GM23338 (cell line): ENCODE measurements at regions not wholly inside any gene's neighbourhood (a gene's known extent, or its start where the extent isn't known, plus 50 kb on each side); places are given as distances from the start of the nearest gene placed in this dataset.

Experiments used
- ATAC-seq: fragments of 200-7000 bp; cut with Tn5 transposase; 3 replicates; pipeline ENCODE4 v1.9.1; 2020
- DNase-seq: peaks from one replicate; pipeline ENCODE4 v3.0.0-alpha.2; 2015; ENCODE audit warnings: low spot score
- H2AFZ ChIP-seq: fragments of 200-600 bp; sonication (generic); 2 replicates; pipeline ENCODE4 v1.8.0; 2016; ENCODE audit warnings: antibody characterized with exemption, mild to moderate bottlenecking, moderate library complexity
- H3F3A ChIP-seq: fragments of 200-600 bp; sonication (generic); replicated peaks from 2 replicates; pipeline ENCODE4 v1.8.0; 2017; ENCODE audit warnings: antibody characterized with exemption, mixed run types, low read depth
- H3K27ac ChIP-seq: fragments of 200-600 bp; sonication (generic); 2 replicates; pipeline ENCODE4 v1.6.1; 2016; ENCODE audit warnings: low read depth
- H3K27me3 ChIP-seq: fragments of 200-600 bp; sonication (generic); 2 replicates; pipeline ENCODE4 v1.8.0; 2016; ENCODE audit warnings: mild to moderate bottlenecking, mixed run types, moderate library complexity; ENCODE audit not compliant: insufficient read depth
- H3K36me3 ChIP-seq: fragments of 200-600 bp; sonication (generic); 2 replicates; pipeline ENCODE4 v1.8.0; 2016; ENCODE audit warnings: mild to moderate bottlenecking; ENCODE audit not compliant: insufficient read depth
- H3K4me1 ChIP-seq: fragments of 200-600 bp; sonication (generic); 2 replicates; pipeline ENCODE4 v1.8.0; 2016; ENCODE audit warnings: mild to moderate bottlenecking, moderate library complexity; ENCODE audit not compliant: insufficient read depth
- H3K4me2 ChIP-seq: fragments of 200-600 bp; sonication (generic); 2 replicates; pipeline ENCODE4 v1.7.1; 2017; ENCODE audit warnings: mixed run types
- H3K4me3 ChIP-seq: fragments of 200-600 bp; sonication (generic); 2 replicates; pipeline ENCODE4 v1.6.1; 2016; ENCODE audit warnings: mixed run types
- H3K79me2 ChIP-seq: fragments of 200-600 bp; sonication (generic); replicated peaks from 2 replicates; pipeline ENCODE4 v1.8.0; 2017; ENCODE audit warnings: mild to moderate bottlenecking; ENCODE audit not compliant: insufficient read depth
- H3K9me2 ChIP-seq: fragments of 200-600 bp; sonication (generic); 2 replicates; pipeline ENCODE4 v1.8.0; 2017; ENCODE audit not compliant: insufficient read depth
- H4K20me1 ChIP-seq: fragments of 200-600 bp; sonication (generic); replicated peaks from 2 replicates; pipeline ENCODE4 v1.8.0; 2017; ENCODE audit warnings: mild to moderate bottlenecking; ENCODE audit not compliant: insufficient read depth
- H3K27ac Mint-ChIP-seq: 2 replicates; pipeline ENCODE4 v1.8.0; 2020; ENCODE audit warnings: inconsistent platforms, mild to moderate bottlenecking, moderate library complexity, mixed read lengths
- H3K27me3 Mint-ChIP-seq: 3 replicates; pipeline ENCODE4 v1.8.0; 2022; ENCODE audit warnings: low read depth, mild to moderate bottlenecking, moderate library complexity, mixed read lengths, inconsistent platforms; ENCODE audit not compliant: insufficient read depth, poor library complexity
- H3K36me3 Mint-ChIP-seq: 3 replicates; pipeline ENCODE4 v1.8.0; 2021; ENCODE audit warnings: low read depth, mild to moderate bottlenecking, inconsistent platforms, moderate library complexity, mixed read lengths
- H3K4me1 Mint-ChIP-seq: 3 replicates; pipeline ENCODE4 v1.8.0; 2020; ENCODE audit warnings: mild to moderate bottlenecking, inconsistent platforms, mixed read lengths
- H3K4me3 Mint-ChIP-seq: 3 replicates; pipeline ENCODE4 v1.8.0; 2021; ENCODE audit warnings: moderate library complexity, mild to moderate bottlenecking, inconsistent platforms, mixed read lengths
- H3K9me3 Mint-ChIP-seq: 3 replicates; pipeline ENCODE4 v1.8.0; 2020; ENCODE audit warnings: moderate library complexity, mild to moderate bottlenecking, inconsistent platforms, mixed read lengths
- CTCF ChIP-seq, 2 experiments: fragments of 200-600 bp in 1 of 2; sonication (generic) in 1 of 2; conservative IDR thresholded peaks; 2 replicates each; pipeline versions ENCODE4 v1.5.1 to v1.6.1; 2016 to 2017; ENCODE audit warnings: antibody characterized with exemption in 2 of 2, low read depth in 2 of 2, mild to moderate bottlenecking in 2 of 2, moderate library complexity in 1 of 2
- EZH2 ChIP-seq: fragments of 200-600 bp; sonication (generic); IDR thresholded peaks from one replicate; pipeline ENCODE4 v1.8.0; 2017; ENCODE audit warnings: antibody characterized with exemption, mild to moderate bottlenecking, low read depth; ENCODE audit not compliant: unreplicated experiment
- EZH2phosphoT487 ChIP-seq: fragments of 200-600 bp; sonication (generic); IDR thresholded peaks from one replicate; pipeline ENCODE4 v1.8.1; 2018; ENCODE audit warnings: antibody characterized with exemption; ENCODE audit not compliant: unreplicated experiment
- JUNB ChIP-seq: IDR thresholded peaks from one replicate; pipeline ENCODE4 v1.6.1; 2016; ENCODE audit warnings: antibody characterized with exemption; ENCODE audit not compliant: unreplicated experiment
- NANOG ChIP-seq: IDR thresholded peaks from 2 replicates; pipeline ENCODE4 v1.6.1; 2016; ENCODE audit warnings: antibody characterized with exemption, borderline replicate concordance
- REST ChIP-seq: IDR thresholded peaks from one replicate; pipeline ENCODE4 v1.6.1; 2018; ENCODE audit warnings: antibody characterized with exemption; ENCODE audit not compliant: unreplicated experiment
- STAT1 ChIP-seq: IDR thresholded peaks from one replicate; pipeline ENCODE4 v1.6.1; 2016; ENCODE audit warnings: antibody characterized with exemption; ENCODE audit not compliant: unreplicated experiment
- ZNF114 ChIP-seq: fragments of 250-450 bp; sonication (Bioruptor Pico); IDR thresholded peaks from 2 replicates; pipeline ENCODE4 v1.5.0; 2020; ENCODE audit warnings: mild to moderate bottlenecking, moderate library complexity

- TF ChIP-seq REST = no peak
- no peak for TF ChIP-seq EZH2
- TF ChIP-seq ZNF114 (CRISPR knock-in tag) = no peak
- TF ChIP-seq EZH2phosphoT487 = no peak
Observed at GRCh38 chr14:97411938-97412612, 614.9 kb downstream of the VRK1 start (continued).

- Mint-ChIP-seq H3K4me1 (peaks cover 49% of the 10 kb centered on the region), H3K4me3 (no peak overlapping the region), H3K9me3 (no peaks in the 10 kb centered on the region), H3K27me3 (no peaks in the 10 kb centered on the region), H3K27ac (no peak overlapping the region), H3K36me3 (no peaks in the 10 kb centered on the region)
- Histone ChIP-seq H3K27me3 (peaks cover 18% of the 10 kb centered on the region; the same call in 1 of the 2 replicates), H3K36me3 (no peaks in the 10 kb centered on the region), H3K9me2 (no peaks in the 10 kb centered on the region), H3K27ac (peak overlapping the region; percentile 91), H3K4me3 (peak overlapping the region; percentile 52), H4K20me1 (no peaks in the 10 kb centered on the region), H3F3A (peaks cover 13% of the 10 kb centered on the region; the same call in 1 of the 2 replicates), H3K79me2 (no peaks in the 10 kb centered on the region), H3K4me2 (peak overlapping the region; percentile 80), H2AFZ (no peak overlapping the region), H3K4me1 (peaks cover 70% of the 10 kb centered on the region)
- ATAC-seq = no peak
- no peak for TF ChIP-seq JUNB
- no peak for TF ChIP-seq STAT1
- TF ChIP-seq NANOG = peak; percentile 52; the same call in 1 of the 2 replicates
- no peak for TF ChIP-seq CTCF (conservative IDR thresholded peaks at IDR 0.05; ENCODE audit: low read depth in 2 of 2)
- DNase-seq = no peak
Observed at GRCh38 chr14:97413022-97413539, 615.9 kb downstream of the VRK1 start.
